ENCODE measurements at regions not wholly inside any gene's neighbourhood (a gene's known extent, or its start where the extent isn't known, plus 50 kb on each side); places are given as distances from the start of the nearest gene placed in this dataset.

DNA sequence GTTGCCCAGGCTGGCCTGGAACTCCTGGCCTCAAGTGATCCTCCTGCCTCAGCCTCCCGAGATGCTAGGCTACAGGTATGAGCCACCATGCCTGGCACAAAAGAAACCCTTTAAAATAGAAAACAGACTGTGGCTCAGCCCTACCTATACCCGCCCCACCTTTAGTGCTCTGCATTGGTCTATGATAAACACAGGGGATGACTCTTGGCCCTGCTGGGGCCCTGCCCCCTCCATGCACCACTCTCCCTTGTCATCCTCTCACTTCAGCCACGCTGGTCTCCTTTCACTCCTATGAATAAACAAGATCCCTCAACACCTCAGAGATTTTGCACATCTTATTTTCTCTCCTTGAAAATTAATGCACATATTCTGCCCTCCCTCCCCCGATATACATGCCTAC lies 251.4 kb upstream of the KLF14 start:
- no peak for DNase-seq (ENCODE audit: extremely low spot score)
- POLR2A ChIA-PET: no interaction called here
- CTCF ChIA-PET: interaction anchor here (1.0 to 1.2 kb wide), 3 partner anchors 25 to 55 kb away, joined by 3 read pairs; no protein-coding TSS in a partner anchor
- TF ChIP-seq, protein P1, sequence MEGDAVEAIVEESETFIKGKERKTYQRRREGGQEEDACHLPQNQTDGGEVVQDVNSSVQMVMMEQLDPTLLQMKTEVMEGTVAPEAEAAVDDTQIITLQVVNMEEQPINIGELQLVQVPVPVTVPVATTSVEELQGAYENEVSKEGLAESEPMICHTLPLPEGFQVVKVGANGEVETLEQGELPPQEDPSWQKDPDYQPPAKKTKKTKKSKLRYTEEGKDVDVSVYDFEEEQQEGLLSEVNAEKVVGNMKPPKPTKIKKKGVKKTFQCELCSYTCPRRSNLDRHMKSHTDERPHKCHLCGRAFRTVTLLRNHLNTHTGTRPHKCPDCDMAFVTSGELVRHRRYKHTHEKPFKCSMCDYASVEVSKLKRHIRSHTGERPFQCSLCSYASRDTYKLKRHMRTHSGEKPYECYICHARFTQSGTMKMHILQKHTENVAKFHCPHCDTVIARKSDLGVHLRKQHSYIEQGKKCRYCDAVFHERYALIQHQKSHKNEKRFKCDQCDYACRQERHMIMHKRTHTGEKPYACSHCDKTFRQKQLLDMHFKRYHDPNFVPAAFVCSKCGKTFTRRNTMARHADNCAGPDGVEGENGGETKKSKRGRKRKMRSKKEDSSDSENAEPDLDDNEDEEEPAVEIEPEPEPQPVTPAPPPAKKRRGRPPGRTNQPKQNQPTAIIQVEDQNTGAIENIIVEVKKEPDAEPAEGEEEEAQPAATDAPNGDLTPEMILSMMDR (IDR thresholded peaks at IDR 0.05; ENCODE audit: control extremely low read depth, extremely low read depth, low read depth, missing control alignments): no peak

- TF ChIP-seq, protein P1 (IDR thresholded peaks at IDR 0.05; ENCODE audit: control extremely low read depth, extremely low read depth, low read depth, missing control alignments): no peak
- DNase-seq (ENCODE audit: extremely low spot score): no peak
- ChIA-PET CTCF (interaction anchor here (1.0 to 1.2 kb wide), 2 partner anchors 33 to 54 kb away, joined by 3 read pairs; no protein-coding TSS in a partner anchor), POLR2A (no interaction called here)
Observed at GRCh38 chr7:130986261-130986690, 252.3 kb upstream of the KLF14 start.

DNA sequence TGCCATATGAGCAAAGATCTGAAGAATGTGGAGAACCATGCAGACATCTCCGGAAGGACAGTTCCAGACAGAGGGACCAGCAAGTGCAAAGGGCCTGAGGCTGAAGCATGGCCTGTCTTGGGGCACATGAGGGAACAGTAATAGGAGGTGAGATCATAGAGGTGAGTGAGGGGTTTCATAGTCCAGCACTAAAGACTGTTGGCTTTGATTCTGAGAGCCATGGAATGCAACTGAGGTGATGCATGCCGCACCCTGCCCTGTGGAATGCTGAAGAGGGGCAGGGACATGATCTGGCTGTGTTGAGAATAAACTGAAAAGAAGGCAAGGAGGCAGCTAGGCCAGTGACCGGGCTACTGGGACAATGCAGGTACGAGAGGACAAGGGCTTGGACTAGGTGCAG lies 253.1 kb upstream of the KLF14 start:
- DNase-seq (ENCODE audit: extremely low spot score): no peak
- POLR2A ChIA-PET: no interaction called here
- CTCF ChIA-PET: interaction anchor here (1.8 to 3.3 kb wide), 3 partner anchors 8 to 90 kb away, joined by 8 to 15 read pairs (median 8); no protein-coding TSS in a partner anchor
- TF ChIP-seq, protein P1 (IDR thresholded peaks at IDR 0.05; ENCODE audit: control extremely low read depth, extremely low read depth, low read depth, missing control alignments): no peak

DNA sequence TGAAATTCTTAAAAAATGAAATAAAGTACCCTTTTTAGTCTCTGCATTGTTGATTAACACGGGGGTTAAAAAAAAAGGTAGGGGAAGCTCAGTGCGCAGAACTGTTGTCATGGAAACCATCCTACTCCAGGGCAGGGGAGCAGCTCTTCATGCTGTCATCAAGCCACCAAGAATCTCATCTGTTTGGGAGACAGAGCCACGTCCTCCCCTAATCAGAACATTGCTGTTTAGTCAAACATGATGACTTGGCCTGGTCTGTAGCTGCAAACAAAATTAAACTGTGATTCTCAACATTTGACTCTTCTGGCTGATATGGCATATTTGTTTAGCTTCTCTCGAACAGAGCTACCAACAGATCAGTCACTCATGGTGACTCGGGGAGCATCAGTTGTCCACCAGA lies 254.4 kb upstream of the KLF14 start:
- ChIA-PET CTCF (interaction anchor here (0.8 to 3.3 kb wide), 10 partner anchors 10 to 95 kb away, joined by 3 to 15 read pairs (median 4); no protein-coding TSS in a partner anchor), POLR2A (no interaction called here)
- DNase-seq (ENCODE audit: extremely low spot score): no peak
- TF ChIP-seq, protein P1 (IDR thresholded peaks at IDR 0.05; ENCODE audit: control extremely low read depth, extremely low read depth, low read depth, missing control alignments): no peak

GRCh38 chr7:130989101-130989795 lies 255.2 kb upstream of the KLF14 start:
- TF ChIP-seq, protein P1 (IDR thresholded peaks at IDR 0.05; ENCODE audit: control extremely low read depth, extremely low read depth, low read depth, missing control alignments): no peak
- no peak for DNase-seq (ENCODE audit: extremely low spot score)
- ChIA-PET CTCF (interaction anchor here (0.9 to 3.3 kb wide), 7 partner anchors 7 to 51 kb away, joined by 3 to 15 read pairs (median 5); no protein-coding TSS in a partner anchor), POLR2A (no interaction called here)

DNA sequence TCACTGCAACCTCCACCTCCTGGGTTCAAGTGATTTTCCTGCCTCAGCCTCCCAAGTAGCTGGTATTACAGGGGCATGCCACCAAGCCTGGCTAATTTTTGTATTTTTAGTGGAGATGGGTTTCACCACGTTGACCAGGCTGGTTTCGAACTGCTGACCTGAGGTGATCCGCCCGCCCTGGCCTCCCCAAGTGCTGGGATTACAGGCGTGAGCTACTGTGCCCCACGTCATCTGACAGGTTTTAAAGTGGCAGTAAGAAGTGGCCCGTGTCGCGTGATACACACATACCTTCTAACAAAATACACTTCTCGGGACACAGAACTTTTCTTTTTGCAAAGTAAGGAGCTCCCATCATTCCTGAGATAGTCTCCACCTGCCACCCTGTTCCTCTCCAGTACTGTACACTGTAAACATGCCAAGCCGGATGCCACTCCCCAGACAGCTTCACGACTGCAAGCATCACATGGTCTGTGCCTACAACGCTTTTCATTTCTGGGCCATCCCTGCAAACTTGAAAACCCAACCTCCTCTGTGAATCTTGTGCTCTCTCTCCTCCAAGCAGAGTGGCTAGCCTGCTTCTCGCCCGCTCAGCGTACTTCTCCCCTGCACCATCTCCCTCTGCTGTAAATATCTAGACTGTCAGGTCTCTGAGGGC lies 256.3 kb upstream of the KLF14 start:
- DNase-seq (ENCODE audit: extremely low spot score): no peak
- CTCF ChIA-PET: interaction anchor here (3.1 to 3.3 kb wide), 2 partner anchors 8 to 12 kb away, joined by 14 to 15 read pairs; no protein-coding TSS in a partner anchor
- TF ChIP-seq, protein P1 (IDR thresholded peaks at IDR 0.05; ENCODE audit: control extremely low read depth, extremely low read depth, low read depth, missing control alignments): no peak
- POLR2A ChIA-PET: no interaction called here
